ENCODE measurements at regions not wholly inside any gene's neighbourhood (a gene's known extent, or its start where the extent isn't known, plus 50 kb on each side); places are given as distances from the start of the nearest gene placed in this dataset.

- TF ChIP-seq CHD7 (IDR thresholded peaks at IDR 0.05; ENCODE audit: insufficient replicate concordance, low read length): no peak
Observed at GRCh38 chr17:77800816-77801215, 157.7 kb upstream of the TNRC6C start (continued).
